Neural progenitor cell (in vitro differentiated cells): ENCODE measurements at regions not wholly inside any gene's neighbourhood (a gene's known extent, or its start where the extent isn't known, plus 50 kb on each side); places are given as distances from the start of the nearest gene placed in this dataset.

Experiments used
- DNase-seq: peaks from one replicate; pipeline ENCODE4 v3.0.0-alpha.2; 2016; ENCODE audit warnings: low spot score
- H2AFZ ChIP-seq: fragments of 200-600 bp; sonication (generic); replicated peaks from 2 replicates; pipeline ENCODE4 v1.6.1; 2016; ENCODE audit warnings: antibody characterized with exemption
- H3F3A ChIP-seq: fragments of 200-600 bp; sonication (generic); 2 replicates; pipeline ENCODE4 v1.6.1; 2016; ENCODE audit warnings: antibody characterized with exemption, low read depth
- H3K27ac ChIP-seq: fragments of 200-600 bp; sonication (generic); 2 replicates; pipeline ENCODE4 v1.5.1; 2016; ENCODE audit warnings: mild to moderate bottlenecking
- H3K27me3 ChIP-seq: fragments of 200-600 bp; sonication (generic); 2 replicates; pipeline ENCODE4 v1.6.1; 2016; ENCODE audit warnings: mild to moderate bottlenecking, moderate library complexity
- H3K36me3 ChIP-seq: fragments of 200-600 bp; sonication (generic); 2 replicates; pipeline ENCODE4 v1.5.1; 2016
- H3K4me1 ChIP-seq: fragments of 200-600 bp; sonication (generic); 2 replicates; pipeline ENCODE4 v1.6.1; 2016; ENCODE audit warnings: mixed run types
- H3K4me2 ChIP-seq: fragments of 200-600 bp; sonication (generic); 2 replicates; pipeline ENCODE4 v1.6.1; 2016
- H3K4me3 ChIP-seq: fragments of 200-600 bp; sonication (generic); 2 replicates; pipeline ENCODE4 v1.5.1; 2016
- H3K79me2 ChIP-seq: fragments of 200-600 bp; sonication (generic); 2 replicates; pipeline ENCODE4 v1.6.1; 2016; ENCODE audit warnings: low read depth
- H3K9ac ChIP-seq: fragments of 200-600 bp; sonication (generic); 2 replicates; pipeline ENCODE4 v1.6.1; 2016
- H3K9me3 ChIP-seq: fragments of 200-600 bp; sonication (generic); 2 replicates; pipeline ENCODE4 v1.5.1; 2016; ENCODE audit warnings: low read depth
- H4K20me1 ChIP-seq: fragments of 200-600 bp; sonication (generic); 2 replicates; pipeline ENCODE4 v1.6.1; 2016; ENCODE audit warnings: low read depth
- H3K27ac Mint-ChIP-seq: 3 replicates; pipeline ENCODE4 v1.8.0; 2021; ENCODE audit warnings: mixed read lengths
- H3K27me3 Mint-ChIP-seq: 2 replicates; pipeline ENCODE4 v1.8.0; 2022; ENCODE audit warnings: low read depth, mild to moderate bottlenecking, inconsistent platforms, moderate library complexity, mixed read lengths; ENCODE audit not compliant: insufficient read depth
- H3K36me3 Mint-ChIP-seq: 3 replicates; pipeline ENCODE4 v1.8.0; 2021; ENCODE audit warnings: mixed read lengths
- H3K4me1 Mint-ChIP-seq: 3 replicates; pipeline ENCODE4 v1.8.0; 2021; ENCODE audit warnings: mixed read lengths
- H3K4me3 Mint-ChIP-seq: 3 replicates; pipeline ENCODE4 v1.8.0; 2021; ENCODE audit warnings: mild to moderate bottlenecking, moderate library complexity, mixed read lengths
- H3K9me3 Mint-ChIP-seq: 3 replicates; pipeline ENCODE4 v1.8.0; 2020; ENCODE audit warnings: mixed read lengths
- EZH2 ChIP-seq: fragments of 200-600 bp; sonication (generic); IDR thresholded peaks from 2 replicates; pipeline ENCODE4 v1.6.1; 2017; ENCODE audit warnings: antibody characterized with exemption, mild to moderate bottlenecking, moderate library complexity
- EZH2phosphoT487 ChIP-seq: fragments of 200-600 bp; sonication (generic); IDR thresholded peaks from 2 replicates; pipeline ENCODE4 v1.6.1; 2017; ENCODE audit warnings: antibody characterized with exemption
- TF ChIP-seq, protein P1 (sequence below): fragments of 200-600 bp; sonication (generic); IDR thresholded peaks from 2 replicates; pipeline ENCODE4 v1.5.1; 2017; ENCODE audit warnings: antibody characterized with exemption, mild to moderate bottlenecking

DNA sequence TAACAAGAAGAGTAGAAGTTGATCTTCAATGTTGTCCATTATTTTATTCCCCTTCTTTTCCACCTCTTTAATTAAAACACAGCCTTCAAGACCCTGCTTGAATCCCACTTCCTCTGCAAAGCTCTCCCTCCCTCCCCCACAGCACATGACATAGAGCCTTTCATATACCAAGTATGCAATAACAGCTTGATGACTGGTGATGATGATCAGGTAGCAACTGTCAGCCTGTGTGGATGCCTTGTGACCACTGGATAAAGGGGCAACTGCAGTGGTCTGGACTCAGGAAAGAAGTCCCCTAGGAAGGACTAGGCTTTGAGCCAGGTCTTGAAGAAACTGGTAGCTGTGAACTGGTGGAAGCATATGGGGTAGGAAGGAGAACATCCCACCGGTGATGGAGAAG lies 53.8 kb upstream of the PRDX6 start:
- Histone ChIP-seq H3K27ac (no peak overlapping the region), H3K9me3 (no peaks in the 10 kb centered on the region), H3K27me3 (no peaks in the 10 kb centered on the region), H3K36me3 (no peaks in the 10 kb centered on the region), H3F3A (no peaks in the 10 kb centered on the region), H3K9ac (no peak overlapping the region), H4K20me1 (no peaks in the 10 kb centered on the region), H3K79me2 (no peaks in the 10 kb centered on the region), H3K4me3 (no peak overlapping the region), H3K4me1 (peaks cover 5% of the 10 kb centered on the region), H3K4me2 (no peak overlapping the region), H2AFZ (no peak overlapping the region)
- TF ChIP-seq, protein P1, sequence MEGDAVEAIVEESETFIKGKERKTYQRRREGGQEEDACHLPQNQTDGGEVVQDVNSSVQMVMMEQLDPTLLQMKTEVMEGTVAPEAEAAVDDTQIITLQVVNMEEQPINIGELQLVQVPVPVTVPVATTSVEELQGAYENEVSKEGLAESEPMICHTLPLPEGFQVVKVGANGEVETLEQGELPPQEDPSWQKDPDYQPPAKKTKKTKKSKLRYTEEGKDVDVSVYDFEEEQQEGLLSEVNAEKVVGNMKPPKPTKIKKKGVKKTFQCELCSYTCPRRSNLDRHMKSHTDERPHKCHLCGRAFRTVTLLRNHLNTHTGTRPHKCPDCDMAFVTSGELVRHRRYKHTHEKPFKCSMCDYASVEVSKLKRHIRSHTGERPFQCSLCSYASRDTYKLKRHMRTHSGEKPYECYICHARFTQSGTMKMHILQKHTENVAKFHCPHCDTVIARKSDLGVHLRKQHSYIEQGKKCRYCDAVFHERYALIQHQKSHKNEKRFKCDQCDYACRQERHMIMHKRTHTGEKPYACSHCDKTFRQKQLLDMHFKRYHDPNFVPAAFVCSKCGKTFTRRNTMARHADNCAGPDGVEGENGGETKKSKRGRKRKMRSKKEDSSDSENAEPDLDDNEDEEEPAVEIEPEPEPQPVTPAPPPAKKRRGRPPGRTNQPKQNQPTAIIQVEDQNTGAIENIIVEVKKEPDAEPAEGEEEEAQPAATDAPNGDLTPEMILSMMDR, result no peak
- TF ChIP-seq EZH2phosphoT487, result no peak
- no peak for TF ChIP-seq EZH2
- Mint-ChIP-seq H3K27ac (no peak overlapping the region), H3K36me3 (no peaks in the 10 kb centered on the region), H3K9me3 (no peaks in the 10 kb centered on the region), H3K4me1 (peaks cover 3% of the 10 kb centered on the region), H3K4me3 (no peak overlapping the region), H3K27me3 (no peaks in the 10 kb centered on the region)
- DNase-seq, result no peak

DNA sequence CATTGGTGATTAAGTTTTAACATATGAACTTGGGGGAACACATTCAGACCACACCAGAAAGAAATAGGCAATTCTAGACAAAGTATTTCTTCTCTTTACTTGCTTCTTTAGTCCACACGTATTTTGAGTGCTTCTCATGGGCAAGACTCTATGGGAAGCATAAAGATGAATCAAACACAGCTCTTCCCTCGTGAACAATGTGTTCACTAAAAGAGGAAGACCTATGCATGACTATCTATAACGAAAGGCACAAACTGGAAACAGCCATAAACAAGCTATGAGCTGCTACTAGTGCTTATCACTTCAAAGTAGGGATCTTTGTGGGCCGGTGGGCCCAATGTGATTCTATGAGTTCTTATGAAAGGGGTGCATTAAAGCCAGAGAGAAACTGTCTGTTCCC lies 53.0 kb upstream of the PRDX6 start:
- Histone ChIP-seq H2AFZ (no peak overlapping the region), H3F3A (peaks cover 4% of the 10 kb centered on the region), H3K4me1 (peaks cover 6% of the 10 kb centered on the region), H3K4me3 (no peak overlapping the region), H3K27ac (no peak overlapping the region), H3K9me3 (no peaks in the 10 kb centered on the region), H3K36me3 (no peaks in the 10 kb centered on the region), H3K79me2 (no peaks in the 10 kb centered on the region), H4K20me1 (no peaks in the 10 kb centered on the region), H3K4me2 (no peak overlapping the region), H3K9ac (no peak overlapping the region), H3K27me3 (no peaks in the 10 kb centered on the region)
- Mint-ChIP-seq H3K36me3 (no peaks in the 10 kb centered on the region), H3K27ac (no peak overlapping the region), H3K27me3 (no peaks in the 10 kb centered on the region), H3K4me3 (no peak overlapping the region), H3K4me1 (peaks cover 4% of the 10 kb centered on the region), H3K9me3 (no peaks in the 10 kb centered on the region)
- DNase-seq, result no peak
- TF ChIP-seq EZH2phosphoT487, result no peak
- no peak for TF ChIP-seq EZH2
- TF ChIP-seq, protein P1, result no peak

DNA sequence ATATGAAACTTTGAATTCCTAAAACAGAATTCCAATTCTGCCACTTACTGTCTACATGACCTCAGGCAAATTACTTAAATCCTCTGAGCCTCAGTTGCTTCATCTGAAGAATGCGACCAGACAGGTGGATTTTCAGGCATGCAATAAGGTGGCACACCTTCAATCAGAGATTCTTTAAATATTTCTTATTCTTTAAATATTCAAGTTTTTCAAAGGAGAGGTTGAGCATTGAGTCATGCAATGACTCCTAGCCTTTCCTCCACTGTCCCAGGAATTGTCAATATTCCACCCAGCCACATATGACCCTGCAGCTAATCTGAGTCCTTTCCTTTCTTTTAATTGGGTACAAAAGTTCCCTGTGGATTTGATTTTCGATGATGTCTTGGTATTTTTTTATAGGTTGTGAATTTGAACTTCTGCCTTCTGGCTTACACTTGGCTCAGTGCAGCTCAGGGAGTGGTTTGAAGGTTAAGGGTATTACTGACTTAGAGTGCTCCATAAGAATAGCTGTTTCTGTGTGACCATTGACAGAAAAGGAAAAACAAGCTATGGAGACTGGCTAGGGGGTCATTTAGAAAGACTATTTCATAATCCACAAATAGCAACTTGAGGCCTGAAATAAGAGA lies 52.2 kb upstream of the PRDX6 start:
- Histone ChIP-seq H3K9ac (no peak overlapping the region), H4K20me1 (no peaks in the 10 kb centered on the region), H3K4me3 (no peak overlapping the region), H3K27me3 (no peaks in the 10 kb centered on the region), H3K4me2 (no peak overlapping the region), H3K4me1 (peaks cover 14% of the 10 kb centered on the region), H3K27ac (no peak overlapping the region), H3F3A (peaks cover 12% of the 10 kb centered on the region), H3K9me3 (no peaks in the 10 kb centered on the region), H2AFZ (no peak overlapping the region), H3K36me3 (no peaks in the 10 kb centered on the region), H3K79me2 (no peaks in the 10 kb centered on the region)
- no peak overlapping the region for H3K4me3 Mint-ChIP-seq
- TF ChIP-seq EZH2, result no peak
- TF ChIP-seq EZH2phosphoT487, result no peak
- TF ChIP-seq, protein P1, result no peak
- H3K36me3 Mint-ChIP-seq, result no peaks in the 10 kb centered on the region
- H3K27ac Mint-ChIP-seq, result no peak overlapping the region
- H3K4me1 Mint-ChIP-seq, result peaks cover 11% of the 10 kb centered on the region
- no peak for DNase-seq
- no peaks in the 10 kb centered on the region for H3K27me3 Mint-ChIP-seq
- no peaks in the 10 kb centered on the region for H3K9me3 Mint-ChIP-seq
